NK-92 treated with Interleukin-12 subunit alpha and Interleukin-12 subunit beta, amount 100 ng/mL, for 24 hours (cell line): ENCODE measurements at regions not wholly inside any gene's neighbourhood (a gene's known extent, or its start where the extent isn't known, plus 50 kb on each side); places are given as distances from the start of the nearest gene placed in this dataset.
"Not testable (repeated sequence)": the region's sequence is repeated elsewhere in the genome, so short reads cannot be mapped to it uniquely, and the experiment has no call there.

ENCODE experiments used
- DNase-seq: peaks from one replicate; lab custom pipeline; 2025; lab: John Stamatoyannopoulos, UW

- DNase-seq, result no peak
Observed at GRCh38 chr6:51480040-51480439, 607.4 kb downstream of the PKHD1 start.

GRCh38 chr6:51485869-51486268, 601.5 kb downstream of the PKHD1 start:
- DNase-seq, result not testable (repeated sequence)

GRCh38 chr6:51487937-51488336, 599.5 kb downstream of the PKHD1 start:
- no peak for DNase-seq

GRCh38 chr6:51489133-51489532, 598.3 kb downstream of the PKHD1 start:
- no peak for DNase-seq

GRCh38 chr6:51490101-51490500, 597.3 kb downstream of the PKHD1 start:
- DNase-seq, result no peak

GRCh38 chr6:51494342-51494741, 593.1 kb downstream of the PKHD1 start:
- DNase-seq, result no peak

GRCh38 chr6:51495096-51495495, 592.3 kb downstream of the PKHD1 start:
- DNase-seq, result no peak

GRCh38 chr6:51495610-51496396, 591.6 kb downstream of the PKHD1 start:
- DNase-seq, result no peak

- no peak for DNase-seq
Observed at GRCh38 chr6:51502996-51503395, 584.4 kb downstream of the PKHD1 start.

- no peak for DNase-seq
Observed at GRCh38 chr6:51505434-51505833, 582.0 kb downstream of the PKHD1 start.

- DNase-seq, result no peak
Observed at GRCh38 chr6:51509597-51509996, 577.8 kb downstream of the PKHD1 start.

GRCh38 chr6:51511081-51511480, 576.3 kb downstream of the PKHD1 start:
- no peak for DNase-seq

- no peak for DNase-seq
Observed at GRCh38 chr6:51513891-51514747, 573.3 kb downstream of the PKHD1 start.

GRCh38 chr6:51514748-51515402, 572.5 kb downstream of the PKHD1 start:
- DNase-seq, result no peak

- no peak for DNase-seq
Observed at GRCh38 chr6:51526049-51526448, 561.4 kb downstream of the PKHD1 start.

- DNase-seq, result no peak
Observed at GRCh38 chr6:51526922-51527321, 560.5 kb downstream of the PKHD1 start.

- DNase-seq, result no peak
Observed at GRCh38 chr6:51528556-51528955, 558.9 kb downstream of the PKHD1 start.

GRCh38 chr6:51529240-51529639, 558.2 kb downstream of the PKHD1 start:
- no peak for DNase-seq

GRCh38 chr6:51531623-51532022, 555.8 kb downstream of the PKHD1 start:
- DNase-seq, result no peak

GRCh38 chr6:51533962-51534361, 553.5 kb downstream of the PKHD1 start:
- no peak for DNase-seq

- no peak for DNase-seq
Observed at GRCh38 chr6:51535327-51535726, 552.1 kb downstream of the PKHD1 start.

GRCh38 chr6:51536728-51537127, 550.7 kb downstream of the PKHD1 start:
- no peak for DNase-seq

- DNase-seq, result no peak
Observed at GRCh38 chr6:51541847-51542246, 545.6 kb downstream of the PKHD1 start.
